GM21367 (cell line): ENCODE measurements at regions not wholly inside any gene's neighbourhood (a gene's known extent, or its start where the extent isn't known, plus 50 kb on each side); places are given as distances from the start of the nearest gene placed in this dataset.

ENCODE experiments used
- ATAC-seq: cut with Tn5 transposase; IDR thresholded peaks from one replicate; pipeline ENCODE4 v1.9.1; 2021; ENCODE audit not compliant: unreplicated experiment

GRCh38 chr13:104779311-104779993 lies 1713.2 kb upstream of the SLC10A2 start:
- no peak for ATAC-seq

GRCh38 chr13:104773775-104774174 lies 1707.6 kb upstream of the SLC10A2 start:
- ATAC-seq, result peak; percentile 77

GRCh38 chr13:104769545-104769944 lies 1703.3 kb upstream of the SLC10A2 start:
- ATAC-seq, result no peak

GRCh38 chr13:104766319-104766718 lies 1700.1 kb upstream of the SLC10A2 start:
- no peak for ATAC-seq

GRCh38 chr13:104764600-104764999 lies 1698.4 kb upstream of the SLC10A2 start:
- ATAC-seq, result no peak

GRCh38 chr13:104759069-104759468 lies 1692.9 kb upstream of the SLC10A2 start:
- no peak for ATAC-seq

GRCh38 chr13:104757712-104758111 lies 1691.5 kb upstream of the SLC10A2 start:
- ATAC-seq, result no peak

- no peak for ATAC-seq
Observed at GRCh38 chr13:104750377-104750776, 1684.2 kb upstream of the SLC10A2 start.

- ATAC-seq, result no peak
Observed at GRCh38 chr13:104740641-104741222, 1674.5 kb upstream of the SLC10A2 start.

- ATAC-seq, result no peak
Observed at GRCh38 chr13:104737713-104738112, 1671.5 kb upstream of the SLC10A2 start.

- ATAC-seq, result no peak
Observed at GRCh38 chr13:104733427-104733826, 1667.2 kb upstream of the SLC10A2 start.

GRCh38 chr13:104715111-104715510 lies 1648.9 kb upstream of the SLC10A2 start:
- no peak for ATAC-seq

- no peak for ATAC-seq
Observed at GRCh38 chr13:104705031-104705750, 1639.0 kb upstream of the SLC10A2 start.

GRCh38 chr13:104701591-104701990 lies 1635.4 kb upstream of the SLC10A2 start:
- no peak for ATAC-seq

GRCh38 chr13:104694397-104694796 lies 1628.2 kb upstream of the SLC10A2 start:
- ATAC-seq, result no peak

- ATAC-seq, result no peak
Observed at GRCh38 chr13:104693126-104693525, 1626.9 kb upstream of the SLC10A2 start.

GRCh38 chr13:104691767-104692467 lies 1625.7 kb upstream of the SLC10A2 start:
- no peak for ATAC-seq

- no peak for ATAC-seq
Observed at GRCh38 chr13:104686484-104686883, 1620.3 kb upstream of the SLC10A2 start.

GRCh38 chr13:104683789-104684188 lies 1617.6 kb upstream of the SLC10A2 start:
- ATAC-seq, result no peak

- no peak for ATAC-seq
Observed at GRCh38 chr13:104678161-104678560, 1611.9 kb upstream of the SLC10A2 start.

- ATAC-seq, result no peak
Observed at GRCh38 chr13:104671901-104672300, 1605.7 kb upstream of the SLC10A2 start.

- ATAC-seq, result no peak
Observed at GRCh38 chr13:104657196-104657595, 1591.0 kb upstream of the SLC10A2 start.
